Keratinocyte (primary cell): ENCODE measurements at regions not wholly inside any gene's neighbourhood (a gene's known extent, or its start where the extent isn't known, plus 50 kb on each side); places are given as distances from the start of the nearest gene placed in this dataset.

Source experiments
- CTCF ChIP-seq, 3 experiments: IDR thresholded peaks in 1 of 3; conservative IDR thresholded peaks in 1 of 3; optimal IDR thresholded peaks in 1 of 3; 2 replicates in 2 of 3; 3 replicates in 1 of 3; pipeline versions ENCODE3 to v1.5.1; 2011; ENCODE audit warnings: low read length in 3 of 3, mild to moderate bottlenecking in 3 of 3, moderate library complexity in 2 of 3, control low read depth in 1 of 3, inconsistent platforms in 1 of 3; ENCODE audit not compliant: insufficient read depth in 2 of 3; ENCODE audit errors: extremely low read depth in 1 of 3
- EZH2 ChIP-seq: IDR thresholded peaks from one replicate; pipeline ENCODE4 v1.6.1; 2012; ENCODE audit warnings: inconsistent platforms, mild to moderate bottlenecking, low read length, moderate library complexity

GRCh38 chr6:140360651-140361050, 986.2 kb upstream of the CITED2 start:
- TF ChIP-seq CTCF (optimal IDR thresholded peaks at IDR 0.05 in 1 of 3, IDR thresholded peaks at IDR 0.05 in 1 of 3, conservative IDR thresholded peaks at IDR 0.05 in 1 of 3; ENCODE audit: extremely low read depth in 1 of 3, insufficient read depth in 2 of 3, low read length in 3 of 3) (no peak), EZH2 (no peak)
